AG09319 (cell line): ENCODE measurements at regions not wholly inside any gene's neighbourhood (a gene's known extent, or its start where the extent isn't known, plus 50 kb on each side); places are given as distances from the start of the nearest gene placed in this dataset.
A peak's percentile ranks its signal among the peaks of the same experiment; 100 is the strongest.

ENCODE experiments used
- DNase-seq: peaks from one replicate; pipeline ENCODE4 v3.0.0-alpha.2; 2010; ENCODE audit warnings: low read depth; ENCODE audit errors: extremely low read depth
- CTCF ChIP-seq: IDR thresholded peaks from 2 replicates; pipeline ENCODE4 v1.5.1; 2011; ENCODE audit warnings: low read depth, mild to moderate bottlenecking, inconsistent platforms, low read length, moderate library complexity

GRCh38 chr6:68339488-68340131 lies 295.5 kb upstream of the ADGRB3 start:
- TF ChIP-seq CTCF: no peak
- DNase-seq: no peak

GRCh38 chr6:68333442-68333841 lies 301.6 kb upstream of the ADGRB3 start:
- DNase-seq: no peak
- TF ChIP-seq CTCF: no peak

DNA sequence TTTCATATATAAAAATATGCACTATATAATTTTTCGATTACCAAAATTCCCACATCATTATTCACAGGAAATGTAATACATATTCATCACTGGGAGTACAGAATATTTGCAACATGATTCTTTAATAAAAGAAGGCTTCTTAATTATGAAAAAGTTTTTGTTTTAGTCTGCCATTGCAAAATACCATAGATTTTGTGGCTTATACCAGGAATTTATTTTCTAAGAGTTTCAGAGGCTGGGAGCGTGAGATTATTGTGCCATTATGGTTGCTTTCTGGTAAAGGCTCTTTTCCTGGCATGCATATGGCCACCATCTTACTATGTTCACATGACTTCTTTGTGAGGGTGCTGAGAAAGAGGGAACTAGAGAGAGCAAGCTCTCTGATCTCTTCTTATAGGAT lies 306.9 kb upstream of the ADGRB3 start:
- no peak for TF ChIP-seq CTCF
- no peak for DNase-seq

DNA sequence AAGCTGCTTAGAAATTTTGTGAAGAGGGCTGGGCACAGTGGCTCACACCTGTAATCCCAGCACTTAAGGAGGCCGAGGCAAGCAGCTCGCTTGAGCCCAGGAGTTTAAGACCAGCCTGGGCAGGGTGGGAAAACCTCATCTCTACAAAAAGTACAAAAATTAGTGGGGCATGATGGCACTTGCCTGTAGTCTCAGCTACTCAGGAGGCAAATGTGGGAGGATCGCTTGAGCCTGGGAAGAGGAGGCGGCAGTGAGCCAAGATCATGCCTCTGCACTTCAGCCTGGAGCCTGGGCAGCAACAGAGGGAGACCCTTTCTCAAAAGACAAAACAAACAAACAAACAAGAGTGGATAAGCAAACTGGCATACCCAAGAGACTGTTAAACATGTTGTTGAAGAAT lies 308.3 kb upstream of the ADGRB3 start:
- no peak for DNase-seq
- no peak for TF ChIP-seq CTCF

GRCh38 chr6:68317366-68317765 lies 317.7 kb upstream of the ADGRB3 start:
- DNase-seq: no peak
- no peak for TF ChIP-seq CTCF

DNA sequence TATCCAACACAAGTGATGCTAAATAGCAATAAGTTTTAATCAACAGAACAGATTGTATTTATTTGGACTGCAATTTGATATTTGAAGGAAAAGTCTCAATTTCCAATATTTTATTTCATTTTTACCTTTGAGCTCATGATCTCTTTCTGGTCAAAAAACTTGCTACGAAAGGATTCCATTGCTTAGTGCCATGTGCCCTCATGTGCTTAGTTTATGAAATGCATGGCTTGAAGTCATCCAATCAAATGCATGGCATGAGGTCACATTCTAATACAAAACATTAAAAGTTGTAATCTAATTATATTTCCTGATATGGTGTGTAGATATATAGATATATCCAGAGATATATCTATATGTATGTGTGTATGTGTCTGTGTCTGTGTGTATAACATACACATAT lies 321.2 kb upstream of the ADGRB3 start:
- TF ChIP-seq CTCF: peak; percentile 2; the same call in 1 of the 2 replicates
- no peak for DNase-seq

DNA sequence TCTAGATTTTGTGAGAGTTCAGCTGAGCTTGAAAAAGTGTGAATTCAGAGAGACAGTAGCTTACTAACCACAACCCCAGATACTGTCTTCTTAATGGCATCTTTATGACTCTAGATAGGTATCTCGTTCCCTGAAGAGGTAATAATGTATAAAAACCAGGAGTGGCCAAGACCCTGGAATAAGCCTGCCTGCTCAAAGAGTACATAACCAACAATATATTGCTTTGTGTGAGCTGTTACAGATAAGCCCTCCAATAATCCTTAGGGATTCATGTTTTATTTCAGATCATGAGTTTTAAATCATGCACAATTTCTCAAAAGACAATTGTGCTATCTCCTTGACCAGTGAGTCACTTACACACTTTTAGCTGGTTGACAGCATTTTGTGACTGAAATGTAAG lies 327.8 kb upstream of the ADGRB3 start:
- TF ChIP-seq CTCF: no peak
- DNase-seq: no peak
